Mesenchymal stem cell (in vitro differentiated cells and primary cell): ENCODE measurements at regions not wholly inside any gene's neighbourhood (a gene's known extent, or its start where the extent isn't known, plus 50 kb on each side); places are given as distances from the start of the nearest gene placed in this dataset.

ENCODE experiments used
- DNase-seq: peaks from one replicate; pipeline ENCODE4 v3.0.0-alpha.2; 2013
- H2AFZ ChIP-seq: one replicate; pipeline ENCODE4 v1.6.1; 2013; ENCODE audit warnings: low read depth, mild to moderate bottlenecking, control low read depth, inconsistent platforms, low read length, moderate library complexity
- H2AK5ac ChIP-seq: 2 replicates; pipeline ENCODE4 v1.6.1; 2013; ENCODE audit warnings: low read length, moderate library complexity, mild to moderate bottlenecking, inconsistent platforms; ENCODE audit not compliant: severe bottlenecking
- H2BK120ac ChIP-seq: one replicate; pipeline ENCODE4 v1.6.1; 2013; ENCODE audit warnings: low read depth, mild to moderate bottlenecking, inconsistent platforms, low read length, moderate library complexity
- H2BK12ac ChIP-seq, 2 experiments: one replicate each; pipeline ENCODE4 v1.6.1; 2013; ENCODE audit warnings: inconsistent platforms in 2 of 2, low read length in 2 of 2, mild to moderate bottlenecking in 2 of 2, moderate library complexity in 2 of 2, control low read depth in 1 of 2
- H2BK15ac ChIP-seq: one replicate; pipeline ENCODE4 v1.6.1; 2013; ENCODE audit warnings: mild to moderate bottlenecking, low read depth, inconsistent platforms; ENCODE audit not compliant: poor library complexity, severe bottlenecking
- H2BK5ac ChIP-seq: 2 replicates; pipeline ENCODE4 v1.6.1; 2013; ENCODE audit warnings: low read depth, mild to moderate bottlenecking, low read length, control low read depth, inconsistent platforms; ENCODE audit not compliant: poor library complexity, severe bottlenecking
- H3K14ac ChIP-seq, 2 experiments: one replicate each; pipeline ENCODE4 v1.6.1; 2013; ENCODE audit warnings: inconsistent platforms in 2 of 2, low read length in 2 of 2, control low read depth in 1 of 2, mild to moderate bottlenecking in 1 of 2, moderate library complexity in 1 of 2
- H3K18ac ChIP-seq, 2 experiments: one replicate each; pipeline ENCODE4 v1.6.1; 2013; ENCODE audit warnings: inconsistent platforms in 2 of 2, low read length in 2 of 2, control low read depth in 1 of 2, low read depth in 1 of 2, mild to moderate bottlenecking in 1 of 2
- H3K23ac ChIP-seq, 2 experiments: one replicate each; pipeline ENCODE4 v1.6.1; 2013; ENCODE audit warnings: inconsistent platforms in 2 of 2, low read length in 2 of 2, mild to moderate bottlenecking in 2 of 2, moderate library complexity in 2 of 2, control low read depth in 1 of 2
- H3K27ac ChIP-seq: 2 replicates; pipeline ENCODE4 v1.5.1; 2013; ENCODE audit warnings: mild to moderate bottlenecking, moderate library complexity, low read length, control low read depth, inconsistent platforms; ENCODE audit not compliant: poor library complexity, severe bottlenecking
- H3K27me3 ChIP-seq, 2 experiments: 2 replicates each; pipeline versions ENCODE4 v1.6.1 to v1.7.0; 2013; ENCODE audit warnings: low read length in 2 of 2, mild to moderate bottlenecking in 2 of 2, moderate library complexity in 2 of 2, control low read depth in 1 of 2, inconsistent platforms in 1 of 2; ENCODE audit not compliant: control insufficient read depth in 1 of 2, insufficient read depth in 1 of 2
- H3K36me3 ChIP-seq, 2 experiments: 2 replicates each; pipeline versions ENCODE4 v1.6.1 to v1.7.0; 2013; ENCODE audit warnings: low read length in 2 of 2, control low read depth in 1 of 2, inconsistent platforms in 1 of 2, low read depth in 1 of 2, mild to moderate bottlenecking in 1 of 2; ENCODE audit not compliant: insufficient read depth in 2 of 2, control insufficient read depth in 1 of 2
- H3K4ac ChIP-seq, 2 experiments: one replicate each; pipeline ENCODE4 v1.6.1; 2013; ENCODE audit warnings: inconsistent platforms in 2 of 2, low read length in 2 of 2, mild to moderate bottlenecking in 2 of 2, moderate library complexity in 2 of 2, control low read depth in 1 of 2, low read depth in 1 of 2
- H3K4me1 ChIP-seq: 2 replicates; pipeline ENCODE4 v1.6.1; 2013; ENCODE audit warnings: low read depth, low read length, control low read depth; ENCODE audit not compliant: control insufficient read depth, insufficient read depth
- H3K4me2 ChIP-seq: 2 replicates; pipeline ENCODE4 v1.6.1; 2013; ENCODE audit warnings: low read length, mild to moderate bottlenecking, inconsistent platforms; ENCODE audit not compliant: poor library complexity, severe bottlenecking
- H3K4me3 ChIP-seq, 2 experiments: 2 replicates each; pipeline versions ENCODE4 v1.5.1 to v1.7.0; 2013; ENCODE audit warnings: low read length in 2 of 2, mild to moderate bottlenecking in 2 of 2, control low read depth in 1 of 2, low read depth in 1 of 2; ENCODE audit not compliant: insufficient read depth in 1 of 2
- H3K79me1 ChIP-seq: replicated peaks from 2 replicates; pipeline ENCODE4 v1.6.1; 2013; ENCODE audit warnings: mild to moderate bottlenecking, control low read depth, low read length, inconsistent platforms; ENCODE audit not compliant: poor library complexity, severe bottlenecking
- H3K9ac ChIP-seq: 2 replicates; pipeline ENCODE4 v1.7.0; 2013; ENCODE audit warnings: mild to moderate bottlenecking, low read length, moderate library complexity
- H3K9me3 ChIP-seq: 2 replicates; pipeline ENCODE4 v1.7.0; 2013; ENCODE audit warnings: mild to moderate bottlenecking, low read length; ENCODE audit not compliant: control insufficient read depth
- H4K8ac ChIP-seq: one replicate; pipeline ENCODE4 v1.6.1; 2013; ENCODE audit warnings: inconsistent platforms, mild to moderate bottlenecking, low read length, moderate library complexity
- H4K91ac ChIP-seq: one replicate; pipeline ENCODE4 v1.6.1; 2013; ENCODE audit warnings: mild to moderate bottlenecking, low read length, inconsistent platforms
- WGBS: methylation state at CpG from one replicate; pipeline ENCODE4 v1.1.7; 2013; ENCODE audit warnings: mixed read lengths; 5-methylcytosine and 5-hydroxymethylcytosine counted together

DNA sequence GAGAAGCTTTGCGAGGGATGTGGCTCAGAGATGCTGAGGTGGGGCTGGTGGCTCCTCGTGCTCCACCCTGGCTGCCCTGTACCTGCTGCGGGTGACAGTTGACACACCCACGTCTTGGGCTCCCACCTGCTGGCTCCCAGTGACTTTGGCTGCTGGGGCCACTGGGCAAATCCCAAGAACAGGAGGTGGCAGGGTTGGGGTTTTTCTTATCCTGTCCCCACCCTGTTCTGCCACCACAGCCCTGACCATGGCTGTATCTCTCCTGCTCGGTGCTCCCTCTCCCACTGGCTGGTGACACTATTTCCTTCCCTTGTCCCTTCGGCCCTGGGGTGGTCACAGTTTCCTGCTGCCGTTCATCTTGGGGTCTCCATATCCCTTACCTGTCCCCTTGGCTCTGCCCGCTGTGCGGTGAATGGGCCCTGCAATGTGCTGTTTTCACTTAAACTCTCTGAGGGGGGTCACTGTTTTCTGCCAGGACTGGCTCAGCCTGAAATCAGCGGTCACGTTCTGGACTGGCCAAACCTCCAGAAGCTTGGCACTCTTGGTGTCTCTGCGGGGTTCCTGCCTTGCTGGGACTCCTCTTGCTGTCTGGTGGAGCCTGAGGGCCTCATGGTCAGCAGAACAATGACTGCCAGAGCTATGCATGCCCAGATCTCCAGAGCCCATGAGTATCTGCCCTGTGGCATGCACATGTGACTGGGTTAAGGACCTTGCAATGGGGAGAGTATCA lies 144.2 kb downstream of the IRF8 start:
- no peak overlapping the region for H3K9ac ChIP-seq
- no peak overlapping the region for H3K4me3 ChIP-seq
- H3K9me3 ChIP-seq = no peaks in the 10 kb centered on the region
- no peak overlapping the region for H3K23ac ChIP-seq
- H3K36me3 ChIP-seq = no peaks in the 10 kb centered on the region
- no peak overlapping the region for H3K27ac ChIP-seq
- no peak overlapping the region for H2BK5ac ChIP-seq
- no peak overlapping the region for H3K4me2 ChIP-seq
- H2BK12ac ChIP-seq = no peak overlapping the region
- no peak overlapping the region for H2AK5ac ChIP-seq
- H3K14ac ChIP-seq = peak overlapping the region in 1 of 2 experiments; percentile 19
- H3K4ac ChIP-seq = no peak overlapping the region
- WGBS = 93% methylated on average over 12 of the region's 12 CpGs
- no peaks in the 10 kb centered on the region for H3K4me1 ChIP-seq
- no peak for DNase-seq
- peaks cover 23 to 93% of the 10 kb centered on the region in 2 experiments for H3K27me3 ChIP-seq
- no peak overlapping the region for H3K18ac ChIP-seq
- H4K91ac ChIP-seq = no peak overlapping the region
- no peak overlapping the region for H2BK120ac ChIP-seq
- no peak overlapping the region for H2AFZ ChIP-seq
- H4K8ac ChIP-seq = no peak overlapping the region
- H3K79me1 ChIP-seq = no peaks in the 10 kb centered on the region
- H2BK15ac ChIP-seq = no peak overlapping the region

DNA sequence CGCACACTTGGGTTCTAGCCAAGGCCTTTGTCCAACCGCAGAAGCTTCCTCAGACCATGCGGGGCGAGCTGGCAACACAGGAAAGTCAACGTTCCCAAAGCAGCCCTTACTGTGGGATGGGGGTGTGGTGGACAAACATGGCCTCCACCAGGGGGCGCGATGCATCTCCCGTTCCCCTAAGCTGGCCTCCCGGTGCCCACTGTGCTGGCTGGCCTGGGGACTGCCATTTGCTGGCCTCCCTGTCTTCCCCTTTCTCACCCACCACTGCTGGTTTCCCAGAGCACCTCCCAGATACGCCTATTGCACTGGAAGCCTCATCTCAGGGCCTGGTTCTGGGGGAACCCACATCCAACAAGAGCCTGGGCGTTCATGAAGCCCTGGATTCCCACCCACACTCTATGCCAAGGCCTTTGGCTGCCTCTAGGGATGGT lies 145.3 kb downstream of the IRF8 start:
- Histone ChIP-seq H3K4me2 (no peak overlapping the region), H2AFZ (no peak overlapping the region), H3K4me3 (no peak overlapping the region), H3K27me3 (peaks cover 33 to 93% of the 10 kb centered on the region in 2 experiments), H3K36me3 (no peaks in the 10 kb centered on the region), H3K18ac (no peak overlapping the region), H4K8ac (no peak overlapping the region), H2BK5ac (no peak overlapping the region), H2BK12ac (peak overlapping the region in 1 of 2 experiments; percentile 33), H2BK15ac (peak overlapping the region; percentile 13), H3K79me1 (no peaks in the 10 kb centered on the region), H3K23ac (no peak overlapping the region), H3K9me3 (no peaks in the 10 kb centered on the region), H2AK5ac (no peak overlapping the region), H4K91ac (no peak overlapping the region), H3K9ac (no peak overlapping the region), H3K4ac (no peak overlapping the region), H3K27ac (no peak overlapping the region), H3K14ac (no peak overlapping the region), H3K4me1 (no peaks in the 10 kb centered on the region), H2BK120ac (no peak overlapping the region)
- WGBS = 63% methylated on average over 11 of the region's 11 CpGs
- DNase-seq = peak; percentile 59

DNA sequence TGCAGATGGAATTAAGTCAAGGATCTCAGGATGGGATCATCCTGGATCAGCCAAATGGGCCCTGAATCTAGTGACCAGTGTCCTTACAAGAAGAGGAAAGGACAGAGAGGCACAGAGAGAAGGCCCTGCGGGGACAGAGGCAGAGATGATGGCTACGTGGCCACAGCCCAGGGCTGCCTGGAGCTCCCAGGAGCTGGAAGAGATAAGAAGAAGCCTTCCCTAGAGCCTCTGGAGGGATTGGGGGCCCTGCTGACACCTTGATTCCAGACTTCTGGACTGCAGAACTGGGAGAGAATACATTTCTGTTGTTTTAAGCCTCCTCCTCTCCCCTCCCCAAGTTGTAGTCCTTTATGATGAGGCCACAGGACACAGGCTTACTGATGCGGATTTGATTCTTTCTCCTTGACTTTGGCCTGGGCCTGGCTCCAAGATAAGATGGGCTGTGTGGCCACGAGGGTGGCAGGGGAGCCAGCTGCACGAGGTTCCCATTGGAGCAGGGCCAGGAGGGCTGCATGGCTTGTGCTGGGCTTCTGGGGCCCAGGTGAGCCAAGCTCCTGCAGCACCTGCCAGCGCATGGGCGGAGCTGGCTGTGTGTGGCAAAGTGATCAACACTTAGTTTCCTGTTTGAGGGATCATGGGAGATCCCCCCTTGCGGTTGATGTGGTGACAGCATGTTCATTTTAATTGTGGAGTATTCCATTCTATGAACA lies 146.1 kb downstream of the IRF8 start:
- Histone ChIP-seq H2BK12ac (peak overlapping the region in 1 of 2 experiments; percentile 4), H2BK120ac (no peak overlapping the region), H3K23ac (no peak overlapping the region), H3K4ac (no peak overlapping the region), H2BK5ac (no peak overlapping the region), H3K9ac (no peak overlapping the region), H3K79me1 (no peaks in the 10 kb centered on the region), H4K8ac (no peak overlapping the region), H3K14ac (no peak overlapping the region), H2BK15ac (peak overlapping the region; percentile 16), H3K4me1 (no peaks in the 10 kb centered on the region), H3K18ac (no peak overlapping the region), H3K4me3 (no peak overlapping the region), H2AK5ac (no peak overlapping the region), H3K27ac (no peak overlapping the region), H4K91ac (peak overlapping the region; percentile 18), H3K4me2 (no peak overlapping the region), H2AFZ (no peak overlapping the region), H3K27me3 (peaks cover 33 to 93% of the 10 kb centered on the region in 2 experiments), H3K36me3 (no peaks in the 10 kb centered on the region), H3K9me3 (no peaks in the 10 kb centered on the region)
- no peak for DNase-seq
- WGBS = 83% methylated on average over 8 of the region's 8 CpGs

DNA sequence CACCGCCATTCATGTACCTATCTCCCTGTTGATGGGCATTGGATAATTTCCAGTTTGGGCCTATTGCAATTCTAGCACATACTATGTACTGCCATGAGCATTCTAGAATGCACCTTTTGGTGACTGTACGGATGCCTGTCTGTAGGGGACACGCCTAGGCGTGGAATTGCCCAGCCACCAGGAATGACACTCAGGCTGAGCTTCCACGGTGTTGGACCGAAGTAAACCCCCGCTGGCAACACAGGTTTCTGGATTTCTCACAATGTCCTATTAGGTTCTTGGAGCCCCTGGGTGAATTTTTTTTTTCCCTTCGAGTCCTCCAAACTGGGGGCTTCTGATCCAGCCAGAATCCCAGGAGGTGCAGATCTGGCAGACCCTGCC lies 146.6 kb downstream of the IRF8 start:
- Histone ChIP-seq H3K4ac (no peak overlapping the region), H3K27ac (no peak overlapping the region), H3K27me3 (peaks cover 33 to 98% of the 10 kb centered on the region in 2 experiments), H2BK5ac (no peak overlapping the region), H3K14ac (no peak overlapping the region), H2AFZ (no peak overlapping the region), H3K4me3 (no peak overlapping the region), H3K4me2 (no peak overlapping the region), H3K36me3 (no peaks in the 10 kb centered on the region), H3K9ac (no peak overlapping the region), H2BK12ac (peak overlapping the region in 1 of 2 experiments; percentile 4), H2BK15ac (no peak overlapping the region), H4K8ac (no peak overlapping the region), H2AK5ac (no peak overlapping the region), H3K23ac (no peak overlapping the region), H2BK120ac (no peak overlapping the region), H3K4me1 (no peaks in the 10 kb centered on the region), H3K18ac (no peak overlapping the region), H3K9me3 (no peaks in the 10 kb centered on the region), H3K79me1 (no peaks in the 10 kb centered on the region), H4K91ac (no peak overlapping the region)
- no peak for DNase-seq
- 82% methylated on average over 8 of the region's 8 CpGs for WGBS
